Liver (tissue), 8 donors: ENCODE measurements at regions not wholly inside any gene's neighbourhood (a gene's known extent, or its start where the extent isn't known, plus 50 kb on each side); places are given as distances from the start of the nearest gene placed in this dataset.

Source experiments
- DNase-seq: peaks from one replicate; pipeline ENCODE4 v3.0.0-alpha.2; 2017; ENCODE audit warnings: low spot score
- H3K27ac ChIP-seq, 2 donors: one replicate each; pipeline ENCODE4 v1.7.0; 2013; ENCODE audit warnings: inconsistent platforms in 2 of 2, low read length in 2 of 2, control low read depth in 1 of 2, low read depth in 1 of 2, mild to moderate bottlenecking in 1 of 2
- H3K27me3 ChIP-seq, 4 donors: one replicate each; pipeline versions ENCODE4 v1.6.1 to v1.7.0; 2013; ENCODE audit warnings: low read length in 3 of 4, inconsistent platforms in 1 of 4, mild to moderate bottlenecking in 1 of 4, moderate library complexity in 1 of 4; ENCODE audit not compliant: control insufficient read depth in 4 of 4, insufficient read depth in 4 of 4
- H3K36me3 ChIP-seq, 4 donors: one replicate each; pipeline versions ENCODE4 v1.6.1 to v1.7.0; 2013; ENCODE audit warnings: low read length in 3 of 4, mild to moderate bottlenecking in 3 of 4, low read depth in 1 of 4, moderate library complexity in 1 of 4; ENCODE audit not compliant: control insufficient read depth in 4 of 4, insufficient read depth in 3 of 4
- H3K4me1 ChIP-seq, 4 donors: one replicate each; pipeline versions ENCODE4 v1.6.1 to v1.7.0; 2013; ENCODE audit warnings: low read length in 3 of 4, mild to moderate bottlenecking in 3 of 4, moderate library complexity in 1 of 4; ENCODE audit not compliant: control insufficient read depth in 4 of 4, insufficient read depth in 4 of 4
- H3K4me3 ChIP-seq, 3 donors: one replicate each; pipeline versions ENCODE4 v1.6.1 to v1.7.0; 2013; ENCODE audit warnings: low read length in 3 of 3, control low read depth in 1 of 3, low read depth in 1 of 3, mild to moderate bottlenecking in 1 of 3
- H3K9ac ChIP-seq, 2 donors: one replicate each; pipeline ENCODE4 v1.7.0; 2013; ENCODE audit warnings: low read length in 2 of 2, mild to moderate bottlenecking in 2 of 2, moderate library complexity in 2 of 2, control low read depth in 1 of 2, low read depth in 1 of 2
- H3K9me3 ChIP-seq, 4 donors: one replicate each; pipeline versions ENCODE4 v1.6.1 to v1.7.0; 2013; ENCODE audit warnings: low read length in 3 of 4; ENCODE audit not compliant: control insufficient read depth in 4 of 4
- ATF3 ChIP-seq: IDR thresholded peaks from 2 replicates; pipeline ENCODE4 v1.6.1; 2016; ENCODE audit warnings: antibody characterized with exemption
- CTCF ChIP-seq: fragments of 150-350 bp; IDR thresholded peaks from 2 replicates; pipeline ENCODE4 v1.5.1; 2017; ENCODE audit warnings: improper control_type of control experiment, low read depth, low read length; ENCODE audit not compliant: missing input control
- EGR1 ChIP-seq, 2 donors: IDR thresholded peaks; 2 replicates each; pipeline ENCODE4 v1.6.1; 2016 to 2018; ENCODE audit warnings: antibody characterized with exemption in 2 of 2, low read depth in 2 of 2
- FOXA1 ChIP-seq: IDR thresholded peaks from 2 replicates; pipeline ENCODE4 v1.6.1; 2016; ENCODE audit warnings: antibody characterized with exemption
- HNF4A ChIP-seq, 2 donors: conservative IDR thresholded peaks; 2 replicates each; pipeline ENCODE4 v1.6.1; 2016; ENCODE audit warnings: antibody characterized with exemption in 2 of 2, mild to moderate bottlenecking in 2 of 2
- HNF4G ChIP-seq: IDR thresholded peaks from 2 replicates; pipeline ENCODE4 v1.6.1; 2016; ENCODE audit warnings: antibody characterized with exemption
- NR2F2 ChIP-seq: IDR thresholded peaks from 2 replicates; pipeline ENCODE4 v1.6.1; 2016; ENCODE audit warnings: antibody characterized with exemption
- RAD21 ChIP-seq, 2 donors: IDR thresholded peaks; 2 replicates each; pipeline ENCODE4 v1.6.1; 2016; ENCODE audit warnings: antibody characterized with exemption in 2 of 2, mild to moderate bottlenecking in 2 of 2
- TAF1 ChIP-seq: conservative IDR thresholded peaks from 2 replicates; pipeline ENCODE4 v1.6.1; 2016; ENCODE audit warnings: antibody characterized with exemption, mild to moderate bottlenecking
- ZBTB33 ChIP-seq: IDR thresholded peaks from 2 replicates; pipeline ENCODE4 v1.6.1; 2016; ENCODE audit warnings: antibody characterized with exemption
- WGBS: extraction: QIAGEN DNeasy Blood & Tissue Kit; methylation state at CpG from one replicate; pipeline ENCODE4 v1.1.7; 2013; 5-methylcytosine and 5-hydroxymethylcytosine counted together
- donor health status: healthy.
- donor health status: healthy.
- donor health status: healthy.
- donor health status: healthy.
- donor health status: healthy.

DNA sequence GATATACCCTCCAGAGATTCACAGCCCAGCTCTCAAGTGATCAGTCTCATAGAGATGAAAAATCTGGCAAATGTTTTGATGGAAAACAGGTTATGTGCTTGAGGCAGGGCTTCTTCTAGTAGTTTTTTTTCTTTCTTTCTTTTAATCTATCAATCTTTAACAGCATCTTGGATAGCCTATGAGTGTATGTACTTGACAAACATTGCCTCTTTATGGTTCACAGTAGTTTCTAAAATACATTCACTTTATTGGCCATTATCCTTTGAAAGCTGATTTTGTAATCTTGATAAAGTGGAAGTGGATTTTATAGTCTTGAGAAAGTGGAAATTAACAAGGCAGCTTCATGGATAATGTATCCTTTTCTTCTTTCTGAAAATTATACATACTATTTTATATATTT, 51.4 kb upstream of the IL1R1 start (continued):
- no peak for TF ChIP-seq CTCF
- no peak for TF ChIP-seq ATF3
- TF ChIP-seq HNF4A (conservative IDR thresholded peaks at IDR 0.05): no peak

GRCh38 chr2:102091908-102092307, 50.6 kb upstream of the IL1R1 start:
- WGBS: 96% methylated on average over 1 of the region's 1 CpG
- Histone ChIP-seq H3K27ac (no peak overlapping the region), H3K9me3 (no peaks in the 10 kb centered on the region), H3K27me3 (no peaks in the 10 kb centered on the region), H3K36me3 (no peaks in the 10 kb centered on the region), H3K4me3 (no peak overlapping the region), H3K9ac (no peak overlapping the region), H3K4me1 (peaks cover 0 to 5% (median 2%) of the 10 kb centered on the region in 4 donors)
- DNase-seq: no peak
- TF ChIP-seq TAF1 (no peak), HNF4A (conservative IDR thresholded peaks at IDR 0.05) (no peak), HNF4G (no peak), EGR1 (IDR thresholded peaks at IDR 0.05; ENCODE audit: low read depth in 2 of 2) (no peak), RAD21 (IDR thresholded peaks at IDR 0.05) (no peak), ZBTB33 (no peak), FOXA1 (no peak), NR2F2 (no peak), ATF3 (no peak)

GRCh38 chr2:102092535-102092934, 50.0 kb upstream of the IL1R1 start:
- Histone ChIP-seq H3K36me3 (no peaks in the 10 kb centered on the region), H3K4me3 (no peak overlapping the region), H3K9me3 (no peaks in the 10 kb centered on the region), H3K27me3 (no peaks in the 10 kb centered on the region), H3K9ac (no peak overlapping the region), H3K4me1 (peaks cover 0 to 5% (median 2%) of the 10 kb centered on the region in 4 donors), H3K27ac (no peak overlapping the region)
- WGBS: 85% methylated on average over 7 of the region's 7 CpGs
- TF ChIP-seq NR2F2 (peak; percentile 60), RAD21 (IDR thresholded peaks at IDR 0.05) (no peak)
- DNase-seq: no peak
